ENCODE measurements at regions not wholly inside any gene's neighbourhood (a gene's known extent, or its start where the extent isn't known, plus 50 kb on each side); places are given as distances from the start of the nearest gene placed in this dataset.

DNA sequence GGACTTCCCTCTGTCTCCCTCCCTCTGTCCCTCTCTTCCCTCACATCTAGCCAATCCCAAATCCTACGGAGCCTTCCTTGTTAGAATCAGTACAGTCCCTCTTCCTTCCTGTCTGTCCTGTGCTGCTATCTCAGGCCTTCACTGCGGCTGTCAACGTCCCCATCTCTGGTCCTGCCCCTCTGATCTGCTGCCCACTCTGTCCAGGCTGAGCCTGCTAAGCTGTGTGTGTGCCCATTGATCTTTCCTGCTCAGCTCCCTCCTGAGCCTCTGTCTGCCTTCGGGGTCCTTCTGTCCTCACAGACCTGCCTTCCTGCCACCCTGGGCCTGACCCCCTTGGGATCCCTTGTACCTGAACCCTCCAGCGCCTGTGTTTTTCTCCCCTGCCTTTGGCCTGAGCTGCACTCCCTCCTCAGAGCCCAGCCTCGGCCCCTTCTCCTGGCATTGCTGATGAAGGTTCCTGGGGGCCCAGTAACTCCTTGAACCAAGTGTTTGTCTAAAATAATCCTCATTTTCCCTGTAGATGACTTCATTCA, 182.1 kb upstream of the SHH start:
- ChIA-PET CTCF (ENCODE audit: low intra/inter-chr PET ratio, low total read pairs) (no interaction called here), POLR2A (no interaction called here)
- H3K4me3 ChIP-seq (replicated peaks in 1 of 3; ENCODE audit: insufficient read depth in 1 of 3, low read depth in 2 of 3, low read length in 3 of 3), result no peak overlapping the region
- TF ChIP-seq RBAK (CRISPR knock-in tag; IDR thresholded peaks at IDR 0.05) (no peak), TRIM22 (IDR thresholded peaks at IDR 0.05) (no peak), TBX2 (CRISPR knock-in tag; IDR thresholded peaks at IDR 0.05; ENCODE audit: borderline replicate concordance) (no peak), ETS1 (CRISPR knock-in tag; IDR thresholded peaks at IDR 0.05) (no peak), CENPT (CRISPR knock-in tag; IDR thresholded peaks at IDR 0.05; ENCODE audit: low read depth) (no peak), ZNF543 (CRISPR knock-in tag; IDR thresholded peaks at IDR 0.05) (no peak), RBM39 (IDR thresholded peaks at IDR 0.05; ENCODE audit: low read depth, low read length, poor library complexity, severe bottlenecking) (no peak), ZNF777 (CRISPR knock-in tag; IDR thresholded peaks at IDR 0.05) (no peak), ZNF609 (CRISPR knock-in tag; IDR thresholded peaks at IDR 0.05; ENCODE audit: borderline replicate concordance) (no peak)
- peaks cover 11% of the 10 kb centered on the region; the same call in 1 of the 2 replicates for H3K4me1 ChIP-seq (ENCODE audit: insufficient read depth, low read length)
- H3K27ac ChIP-seq (ENCODE audit: extremely low read length, insufficient read depth, low read length), result no peak overlapping the region
- no peaks in the 10 kb centered on the region for H3K9me3 ChIP-seq (ENCODE audit: low read length)
- ATAC-seq (no peak; the same call in 1 of the 3 replicates), DNase-seq (ENCODE audit: low spot score) (no peak), FAIRE-seq (no peak)
- intact Hi-C loops (cut with micrococcal nuclease; ENCODE audit: unreplicated experiment) (no loop called here), in situ Hi-C loops (cut with HindIII; ENCODE audit: extremely low pct_ligation_motif_present, low pct_unique_long_range_greater_than_20kb) (no loop called here)
- H3K36me3 ChIP-seq (replicated peaks in 1 of 2; ENCODE audit: control insufficient read depth in 1 of 2, insufficient read depth in 2 of 2, low read length in 2 of 2), result no peaks in the 10 kb centered on the region
- no peaks in the 10 kb centered on the region for H3K79me2 ChIP-seq (ENCODE audit: insufficient read depth, low read length)
- H3K4me2 ChIP-seq (ENCODE audit: low read depth, low read length), result no peak overlapping the region
- BruUV-seq (replicated peaks), result no TSS peak
- WGBS (ENCODE audit: low lambda C conversion rate), result 2% methylated on average over 6 of the region's 6 CpGs
- no peak overlapping the region for H2AFZ ChIP-seq (ENCODE audit: low read length)
- peaks cover 17 to 56% of the 10 kb centered on the region in 2 experiments for H3K27me3 ChIP-seq (ENCODE audit: control insufficient read depth in 1 of 2, insufficient read depth in 2 of 2, low read length in 2 of 2)
- H4K20me1 ChIP-seq (ENCODE audit: insufficient read depth, low read length), result no peaks in the 10 kb centered on the region
- no peak overlapping the region for H3K9ac ChIP-seq (ENCODE audit: insufficient read depth, low read depth, low read length)

Measured in HepG2 (cell line).